Esophagus squamous epithelium (tissue), 5 donors: ENCODE measurements at regions not wholly inside any gene's neighbourhood (a gene's known extent, or its start where the extent isn't known, plus 50 kb on each side); places are given as distances from the start of the nearest gene placed in this dataset.

ENCODE experiments used
- DNase-seq: peaks from one replicate; lab custom pipeline; 2025; lab: John Stamatoyannopoulos, UW
- H3K27ac ChIP-seq, 4 donors: fragments of 200-600 bp; sonication (generic); one replicate each; pipeline ENCODE4 v1.5.1; 2016 to 2019; ENCODE audit warnings: mild to moderate bottlenecking in 1 of 4
- H3K27me3 ChIP-seq, 4 donors: fragments of 200-600 bp; sonication (generic); 1 replicate in 3 of 4; 2 replicates in 1 of 4; pipeline versions ENCODE4 v1.5.1 to v1.6.0; 2017 to 2021; ENCODE audit warnings: antibody characterized with exemption in 1 of 4
- H3K36me3 ChIP-seq, 3 donors: fragments of 200-600 bp; sonication (generic); one replicate each; pipeline ENCODE4 v1.5.1; 2016 to 2019
- H3K4me1 ChIP-seq, 3 donors: fragments of 200-600 bp; sonication (generic); one replicate each; pipeline ENCODE4 v1.5.1; 2017 to 2019
- H3K4me3 ChIP-seq, 4 donors: fragments of 200-600 bp; sonication (generic); 1 replicate in 3 of 4; 2 replicates in 1 of 4; pipeline ENCODE4 v1.5.1; 2016 to 2019; ENCODE audit warnings: mild to moderate bottlenecking in 2 of 4, moderate library complexity in 1 of 4
- H3K9me3 ChIP-seq, 3 donors: fragments of 200-600 bp; sonication (generic); one replicate each; pipeline ENCODE4 v1.5.1; 2016 to 2019
- CTCF ChIP-seq, 6 experiments: fragments of 450-650 bp in 4 of 6; fragments of 200-600 bp in 2 of 6; sonication (generic) in 2 of 6; IDR thresholded peaks; one replicate each; pipeline ENCODE4 v1.5.1; 2016 to 2019; ENCODE audit warnings: antibody characterized with exemption in 6 of 6, mild to moderate bottlenecking in 4 of 6, moderate library complexity in 4 of 6
- POLR2A ChIP-seq, 4 donors: fragments of 450-650 bp; IDR thresholded peaks; one replicate each; pipeline ENCODE4 v1.6.1; 2017; ENCODE audit warnings: antibody characterized with exemption in 4 of 4, mild to moderate bottlenecking in 4 of 4, moderate library complexity in 3 of 4
- WGBS, 2 donors: methylation state at CpG; one replicate each; pipeline ENCODE4 v1.1.5; 2018; 5-methylcytosine and 5-hydroxymethylcytosine counted together
- intact Hi-C: fragments of 100-400 bp; cut with DNase I; formaldehyde crosslinking; loops from one replicate; pipeline ENCODE4 v1.15.0; 2022
- donor health status: DM: yes; HTN: yes; CAD: no.

- intact Hi-C loops, result no loop called here
- no peak for TF ChIP-seq CTCF (IDR thresholded peaks at IDR 0.05)
- no peak for TF ChIP-seq POLR2A (IDR thresholded peaks at IDR 0.05)
- no peak overlapping the region for H3K4me3 ChIP-seq
- no peaks in the 10 kb centered on the region for H3K9me3 ChIP-seq
- 38 to 50% methylated on average over 1 to 3 of the region's 3 CpGs for WGBS, 2 donors
- no peaks in the 10 kb centered on the region for H3K36me3 ChIP-seq
- DNase-seq, result no peak
- peaks cover 0 to 60% (median 0%) of the 10 kb centered on the region in 4 donors for H3K27me3 ChIP-seq
- no peak overlapping the region for H3K27ac ChIP-seq
- no peaks in the 10 kb centered on the region for H3K4me1 ChIP-seq
Measured at GRCh38 chr17:34447406-34447805, 84.4 kb upstream of the CCL1 start.

GRCh38 chr17:34445101-34445500 is 82.1 kb upstream of the CCL1 start:
- Histone ChIP-seq H3K9me3 (no peaks in the 10 kb centered on the region), H3K27ac (no peak overlapping the region), H3K27me3 (peaks cover 0 to 65% (median 0%) of the 10 kb centered on the region in 4 donors), H3K4me3 (no peak overlapping the region), H3K36me3 (no peaks in the 10 kb centered on the region), H3K4me1 (no peaks in the 10 kb centered on the region)
- DNase-seq, result no peak
- TF ChIP-seq CTCF (IDR thresholded peaks at IDR 0.05), result no peak
- no peak for TF ChIP-seq POLR2A (IDR thresholded peaks at IDR 0.05)
- intact Hi-C loops, result no loop called here
- 40 to 76% methylated on average over 1 to 8 of the region's 9 CpGs for WGBS, 2 donors

GRCh38 chr17:34443619-34444469 is 80.8 kb upstream of the CCL1 start:
- Histone ChIP-seq H3K27me3 (peaks cover 0 to 63% (median 0%) of the 10 kb centered on the region in 4 donors), H3K27ac (no peak overlapping the region), H3K9me3 (no peaks in the 10 kb centered on the region), H3K4me1 (no peaks in the 10 kb centered on the region), H3K36me3 (no peaks in the 10 kb centered on the region), H3K4me3 (no peak overlapping the region)
- DNase-seq, result no peak
- WGBS, 2 donors, result 35 to 63% methylated on average over 4 to 6 of the region's 12 CpGs
- TF ChIP-seq CTCF (IDR thresholded peaks at IDR 0.05) (peak in 1 of 6 experiments; percentile 21), POLR2A (IDR thresholded peaks at IDR 0.05) (no peak)
- intact Hi-C loops, result no loop called here

GRCh38 chr17:34442387-34443111 is 79.5 kb upstream of the CCL1 start:
- Histone ChIP-seq H3K27me3 (peaks cover 0 to 69% (median 0%) of the 10 kb centered on the region in 4 donors), H3K27ac (no peak overlapping the region), H3K4me1 (no peaks in the 10 kb centered on the region), H3K9me3 (no peaks in the 10 kb centered on the region), H3K36me3 (no peaks in the 10 kb centered on the region), H3K4me3 (no peak overlapping the region)
- DNase-seq, result no peak
- 56 to 57% methylated on average over 8 to 9 of the region's 10 CpGs for WGBS, 2 donors
- intact Hi-C loops, result no loop called here
- no peak for TF ChIP-seq POLR2A (IDR thresholded peaks at IDR 0.05)
- no peak for TF ChIP-seq CTCF (IDR thresholded peaks at IDR 0.05)

- no peaks in the 10 kb centered on the region for H3K4me1 ChIP-seq
- no peak overlapping the region for H3K4me3 ChIP-seq
- no peak overlapping the region for H3K27ac ChIP-seq
- no peaks in the 10 kb centered on the region for H3K9me3 ChIP-seq
- H3K36me3 ChIP-seq, result no peaks in the 10 kb centered on the region
- H3K27me3 ChIP-seq, result peaks cover 0 to 80% (median 0%) of the 10 kb centered on the region in 4 donors
- intact Hi-C loops, result loop anchor here (10.0 kb wide), 1 partner anchor 62 kb away; no protein-coding TSS in a partner anchor
- 69 to 80% methylated on average over 5 to 7 of the region's 8 CpGs for WGBS, 2 donors
- TF ChIP-seq CTCF (IDR thresholded peaks at IDR 0.05) (no peak), POLR2A (IDR thresholded peaks at IDR 0.05) (no peak)
- DNase-seq, result no peak
Measured at GRCh38 chr17:34437188-34437587, 74.2 kb upstream of the CCL1 start.
